Type B pancreatic cell (in vitro differentiated cells): ENCODE measurements at regions not wholly inside any gene's neighbourhood (a gene's known extent, or its start where the extent isn't known, plus 50 kb on each side); places are given as distances from the start of the nearest gene placed in this dataset.

Experiments used
- DNase-seq: peaks from one replicate; pipeline ENCODE4 v3.0.0; 2021; ENCODE audit warnings: mixed read lengths; ENCODE audit not compliant: unreplicated experiment; ENCODE audit errors: extremely low spot score
- H3K27ac Mint-ChIP-seq: 2 replicates; pipeline ENCODE4 v1.8.0; 2021; ENCODE audit warnings: mild to moderate bottlenecking, mixed read lengths
- H3K27me3 Mint-ChIP-seq: 2 replicates; pipeline ENCODE4 v1.8.0; 2021; ENCODE audit warnings: mixed read lengths
- H3K36me3 Mint-ChIP-seq: 2 replicates; pipeline ENCODE4 v1.8.0; 2021; ENCODE audit warnings: mixed read lengths
- H3K4me1 Mint-ChIP-seq: one replicate; pipeline ENCODE4 v1.8.0; 2021; ENCODE audit warnings: mixed read lengths; ENCODE audit not compliant: unreplicated experiment
- H3K4me3 Mint-ChIP-seq: 2 replicates; pipeline ENCODE4 v1.8.0; 2021; ENCODE audit warnings: mild to moderate bottlenecking, mixed read lengths
- H3K9me3 Mint-ChIP-seq: 2 replicates; pipeline ENCODE4 v1.8.0; 2021; ENCODE audit warnings: mixed read lengths
- TF ChIP-seq, protein P1 (sequence below): fragments of 200-600 bp; sonication (generic); conservative IDR thresholded peaks from 2 replicates; pipeline ENCODE4 v1.5.0; 2021; ENCODE audit warnings: antibody characterized with exemption, mild to moderate bottlenecking

GRCh38 chr5:67416133-67416937 is 219.7 kb upstream of the CD180 start:
- Mint-ChIP-seq H3K27me3 (no peaks in the 10 kb centered on the region), H3K4me3 (no peak overlapping the region), H3K27ac (no peak overlapping the region), H3K4me1 (peaks cover 11% of the 10 kb centered on the region), H3K9me3 (no peaks in the 10 kb centered on the region), H3K36me3 (no peaks in the 10 kb centered on the region)
- TF ChIP-seq, protein P1, sequence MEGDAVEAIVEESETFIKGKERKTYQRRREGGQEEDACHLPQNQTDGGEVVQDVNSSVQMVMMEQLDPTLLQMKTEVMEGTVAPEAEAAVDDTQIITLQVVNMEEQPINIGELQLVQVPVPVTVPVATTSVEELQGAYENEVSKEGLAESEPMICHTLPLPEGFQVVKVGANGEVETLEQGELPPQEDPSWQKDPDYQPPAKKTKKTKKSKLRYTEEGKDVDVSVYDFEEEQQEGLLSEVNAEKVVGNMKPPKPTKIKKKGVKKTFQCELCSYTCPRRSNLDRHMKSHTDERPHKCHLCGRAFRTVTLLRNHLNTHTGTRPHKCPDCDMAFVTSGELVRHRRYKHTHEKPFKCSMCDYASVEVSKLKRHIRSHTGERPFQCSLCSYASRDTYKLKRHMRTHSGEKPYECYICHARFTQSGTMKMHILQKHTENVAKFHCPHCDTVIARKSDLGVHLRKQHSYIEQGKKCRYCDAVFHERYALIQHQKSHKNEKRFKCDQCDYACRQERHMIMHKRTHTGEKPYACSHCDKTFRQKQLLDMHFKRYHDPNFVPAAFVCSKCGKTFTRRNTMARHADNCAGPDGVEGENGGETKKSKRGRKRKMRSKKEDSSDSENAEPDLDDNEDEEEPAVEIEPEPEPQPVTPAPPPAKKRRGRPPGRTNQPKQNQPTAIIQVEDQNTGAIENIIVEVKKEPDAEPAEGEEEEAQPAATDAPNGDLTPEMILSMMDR, result no peak
- DNase-seq, result no peak

GRCh38 chr5:67414712-67415111 is 218.1 kb upstream of the CD180 start:
- TF ChIP-seq, protein P1, result no peak
- no peak overlapping the region for H3K27ac Mint-ChIP-seq
- H3K4me1 Mint-ChIP-seq, result peaks cover 11% of the 10 kb centered on the region
- H3K9me3 Mint-ChIP-seq, result no peaks in the 10 kb centered on the region
- no peaks in the 10 kb centered on the region for H3K36me3 Mint-ChIP-seq
- no peak overlapping the region for H3K4me3 Mint-ChIP-seq
- H3K27me3 Mint-ChIP-seq, result no peaks in the 10 kb centered on the region
- no peak for DNase-seq

GRCh38 chr5:67413721-67414120 is 217.1 kb upstream of the CD180 start:
- no peaks in the 10 kb centered on the region for H3K9me3 Mint-ChIP-seq
- H3K4me3 Mint-ChIP-seq, result no peak overlapping the region
- H3K27me3 Mint-ChIP-seq, result no peaks in the 10 kb centered on the region
- no peak for DNase-seq
- no peaks in the 10 kb centered on the region for H3K36me3 Mint-ChIP-seq
- H3K27ac Mint-ChIP-seq, result no peak overlapping the region
- H3K4me1 Mint-ChIP-seq, result peaks cover 11% of the 10 kb centered on the region
- TF ChIP-seq, protein P1, result no peak

GRCh38 chr5:67409126-67409777 is 212.7 kb upstream of the CD180 start:
- Mint-ChIP-seq H3K36me3 (no peaks in the 10 kb centered on the region), H3K27me3 (no peaks in the 10 kb centered on the region), H3K4me3 (no peak overlapping the region), H3K27ac (no peak overlapping the region), H3K4me1 (no peaks in the 10 kb centered on the region), H3K9me3 (no peaks in the 10 kb centered on the region)
- no peak for DNase-seq
- TF ChIP-seq, protein P1, result no peak

GRCh38 chr5:67407979-67408378 is 211.4 kb upstream of the CD180 start:
- DNase-seq, result no peak
- H3K36me3 Mint-ChIP-seq, result no peaks in the 10 kb centered on the region
- H3K27ac Mint-ChIP-seq, result no peak overlapping the region
- no peaks in the 10 kb centered on the region for H3K27me3 Mint-ChIP-seq
- TF ChIP-seq, protein P1, result no peak
- H3K4me3 Mint-ChIP-seq, result no peak overlapping the region
- H3K9me3 Mint-ChIP-seq, result no peaks in the 10 kb centered on the region
- no peaks in the 10 kb centered on the region for H3K4me1 Mint-ChIP-seq
